Fibroblast of skin of scalp (primary cell): ENCODE measurements at regions not wholly inside any gene's neighbourhood (a gene's known extent, or its start where the extent isn't known, plus 50 kb on each side); places are given as distances from the start of the nearest gene placed in this dataset.
"Not testable (repeated sequence)": the region's sequence is repeated elsewhere in the genome, so short reads cannot be mapped to it uniquely, and the experiment has no call there.

Experiments
- DNase-seq: peaks from one replicate; pipeline ENCODE4 v3.0.0-alpha.2; 2013

- no peak for DNase-seq
Measured at GRCh38 chr6:11426571-11426970, 111.0 kb upstream of the TMEM170B start.

- no peak for DNase-seq
Measured at GRCh38 chr6:11425876-11426275, 111.7 kb upstream of the TMEM170B start.

GRCh38 chr6:11425431-11425871 lies 112.1 kb upstream of the TMEM170B start:
- no peak for DNase-seq

GRCh38 chr6:11424395-11425034 lies 113.0 kb upstream of the TMEM170B start:
- no peak for DNase-seq

GRCh38 chr6:11423667-11424066 lies 113.9 kb upstream of the TMEM170B start:
- DNase-seq = no peak

- no peak for DNase-seq
Measured at GRCh38 chr6:11423072-11423471, 114.5 kb upstream of the TMEM170B start.

GRCh38 chr6:11419763-11420453 lies 117.6 kb upstream of the TMEM170B start:
- no peak for DNase-seq

- DNase-seq = no peak
Measured at GRCh38 chr6:11418290-11418905, 119.2 kb upstream of the TMEM170B start.

GRCh38 chr6:11416936-11417576 lies 120.5 kb upstream of the TMEM170B start:
- no peak for DNase-seq

- not testable (repeated sequence) for DNase-seq
Measured at GRCh38 chr6:11416099-11416935, 121.2 kb upstream of the TMEM170B start.

GRCh38 chr6:11415557-11415956 lies 122.0 kb upstream of the TMEM170B start:
- no peak for DNase-seq

GRCh38 chr6:11414176-11414963 lies 123.2 kb upstream of the TMEM170B start:
- DNase-seq = no peak

- peak; percentile 47 for DNase-seq
Measured at GRCh38 chr6:11413728-11414127, 123.8 kb upstream of the TMEM170B start.

GRCh38 chr6:11413117-11413687 lies 124.3 kb upstream of the TMEM170B start:
- no peak for DNase-seq

- DNase-seq = no peak
Measured at GRCh38 chr6:11412616-11413015, 124.9 kb upstream of the TMEM170B start.

- DNase-seq = peak; percentile 85
Measured at GRCh38 chr6:11412011-11412424, 125.5 kb upstream of the TMEM170B start.

GRCh38 chr6:11411593-11411992 lies 126.0 kb upstream of the TMEM170B start:
- peak; percentile 62 for DNase-seq

GRCh38 chr6:11410539-11411307 lies 126.8 kb upstream of the TMEM170B start:
- no peak for DNase-seq

GRCh38 chr6:11409371-11409770 lies 128.2 kb upstream of the TMEM170B start:
- DNase-seq = no peak

- DNase-seq = no peak
Measured at GRCh38 chr6:11407414-11407813, 130.1 kb upstream of the TMEM170B start.
